HS-27A (cell line): ENCODE measurements at regions not wholly inside any gene's neighbourhood (a gene's known extent, or its start where the extent isn't known, plus 50 kb on each side); places are given as distances from the start of the nearest gene placed in this dataset.

ENCODE experiments used
- DNase-seq: peaks from one replicate; pipeline ENCODE4 v3.0.0-alpha.2; 2012; ENCODE audit warnings: low read depth, missing footprints

DNA sequence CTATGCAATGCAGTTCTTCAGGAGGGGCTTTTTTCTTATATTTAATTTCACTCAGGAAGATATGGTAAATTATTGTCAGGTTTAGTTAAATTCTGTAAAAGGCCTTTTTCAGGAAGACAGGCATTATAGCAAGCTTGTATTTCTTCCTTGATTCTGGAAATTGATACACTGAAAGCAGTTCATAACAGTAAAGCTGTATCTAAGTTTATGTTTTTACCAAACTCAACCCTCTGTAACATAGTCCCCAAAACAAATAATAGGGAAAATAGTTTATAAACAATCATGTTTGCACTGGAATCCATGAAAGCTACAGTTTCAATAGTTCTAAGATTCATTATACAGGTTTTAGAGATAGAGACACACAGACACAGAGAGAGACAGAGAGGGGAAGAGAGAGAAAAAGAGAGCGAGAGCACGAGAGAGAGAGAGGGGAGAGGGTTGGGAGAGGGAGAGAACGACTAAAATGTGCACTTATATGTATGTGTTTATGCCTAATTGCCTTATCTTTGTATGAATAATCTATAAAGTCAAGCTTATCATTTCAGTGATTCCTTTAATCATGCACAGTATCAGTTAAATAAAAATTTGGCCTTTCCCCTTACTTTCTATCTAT lies 454.4 kb downstream of the RFPL4B start:
- DNase-seq, result no peak

DNA sequence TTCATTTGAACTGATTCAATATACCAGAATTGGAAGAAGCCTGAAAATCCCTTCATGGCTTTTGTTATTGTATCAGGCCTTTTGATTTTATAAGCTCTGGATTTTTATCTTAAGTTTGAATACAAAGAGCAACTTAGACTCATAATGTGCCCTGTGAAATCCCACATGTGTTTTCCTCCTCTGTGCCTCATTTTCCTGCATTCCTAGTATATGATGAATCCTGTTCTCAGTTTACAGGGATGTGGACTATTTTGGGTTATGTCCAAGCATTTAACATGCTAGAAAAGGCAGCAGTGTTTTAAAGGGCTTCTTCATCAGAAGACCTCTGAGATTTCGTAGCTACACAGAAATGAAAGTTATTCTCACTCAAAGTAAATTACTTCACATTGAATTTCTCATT lies 455.0 kb downstream of the RFPL4B start:
- peak; percentile 86 for DNase-seq

DNA sequence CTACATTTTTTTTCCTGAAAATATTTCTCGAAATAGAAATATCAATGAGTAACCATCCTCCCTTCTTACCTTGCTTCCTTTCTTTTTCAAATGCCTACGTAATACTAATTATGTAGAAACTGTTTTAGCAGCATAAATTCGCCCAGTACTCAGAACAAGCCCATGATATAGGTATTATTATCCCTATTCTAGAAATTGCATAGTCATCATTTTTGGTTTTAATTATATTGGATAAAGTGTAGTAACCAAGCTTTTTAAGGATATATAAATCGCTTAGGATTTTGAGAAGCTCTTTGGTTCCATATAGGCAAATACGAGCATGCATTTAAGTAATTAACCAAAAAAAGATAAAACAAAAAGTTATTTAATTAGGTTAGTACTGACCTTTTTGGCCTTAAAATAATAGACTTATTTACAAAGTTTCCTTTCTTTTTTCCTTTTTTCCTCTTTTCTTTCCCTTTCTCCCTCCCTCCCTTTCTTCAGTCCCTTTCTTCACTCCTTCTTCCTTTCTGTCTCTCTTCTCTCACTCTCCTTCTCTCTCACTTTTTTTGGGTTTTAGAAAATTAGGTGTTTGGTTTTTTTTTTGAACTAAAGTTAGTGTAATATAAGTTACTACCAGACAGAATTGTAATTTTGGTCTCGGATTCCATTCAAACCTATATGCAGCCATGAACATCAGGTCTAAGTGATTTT lies 457.7 kb downstream of the RFPL4B start:
- no peak for DNase-seq

DNA sequence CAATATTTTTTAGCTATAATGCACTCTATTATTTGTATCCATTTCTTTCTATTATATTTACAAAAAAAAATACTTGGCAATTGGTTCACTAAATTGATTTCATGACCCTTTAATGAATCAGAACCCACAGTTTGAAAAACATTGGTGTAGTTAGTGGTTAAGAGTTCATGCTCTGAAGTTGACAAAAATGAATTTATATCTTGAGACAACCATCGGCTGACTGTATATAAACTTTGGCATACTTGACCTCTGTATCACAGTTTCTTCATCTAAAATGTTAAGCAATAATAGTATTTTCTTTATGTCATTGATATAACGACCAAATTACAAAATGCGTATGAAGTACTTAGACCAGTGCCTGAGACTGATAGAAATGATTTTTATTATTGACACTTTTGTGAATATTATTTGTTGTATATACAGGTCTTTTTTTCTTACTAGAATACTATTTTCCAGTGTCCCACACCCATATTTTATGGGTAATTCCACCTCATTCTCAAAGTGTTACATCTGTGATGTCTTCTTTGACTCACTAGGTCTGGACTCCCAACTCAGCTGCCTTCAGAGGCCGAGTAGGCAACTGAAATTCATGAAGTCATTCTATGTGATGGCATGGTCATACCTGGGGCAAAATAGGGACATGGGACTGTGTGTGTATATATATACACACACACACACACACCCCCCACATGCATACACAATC lies 459.2 kb downstream of the RFPL4B start:
- DNase-seq, result no peak

DNA sequence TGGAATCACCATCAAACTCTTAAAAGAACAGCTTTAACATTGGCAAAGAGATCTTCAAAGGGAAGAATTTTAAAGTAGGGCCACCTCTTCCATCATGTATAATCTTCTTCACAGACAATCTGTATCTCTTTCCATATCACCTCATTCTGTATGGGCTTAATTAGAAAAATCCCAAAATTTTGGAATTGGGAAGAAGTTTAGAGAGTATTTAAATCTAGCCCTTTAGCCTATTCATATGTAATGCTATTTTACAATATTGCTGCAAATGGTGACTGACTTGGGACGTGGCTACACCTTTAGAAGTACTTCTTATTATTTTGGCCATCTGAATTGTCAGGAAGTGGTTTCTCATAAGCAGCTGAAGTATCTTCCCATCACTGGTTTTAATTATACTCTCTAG lies 474.3 kb downstream of the RFPL4B start:
- no peak for DNase-seq

DNA sequence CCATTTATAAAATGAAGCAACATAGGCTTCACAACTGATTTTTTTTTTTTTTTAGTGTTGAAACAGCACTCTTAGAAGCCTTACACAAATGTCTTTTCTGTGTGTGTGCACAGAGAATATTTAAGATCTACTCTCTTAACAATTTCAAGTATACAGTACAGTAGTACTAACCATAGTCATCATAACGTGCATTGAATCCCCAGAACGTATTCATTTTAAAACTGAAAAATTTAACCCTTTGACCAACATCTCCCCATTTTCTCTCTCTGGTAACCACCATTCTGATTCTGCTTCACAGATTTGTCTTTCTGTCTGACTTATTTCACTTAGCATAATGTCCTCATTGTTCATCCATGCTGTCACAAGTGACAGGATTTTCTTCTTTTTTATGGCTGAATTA lies 475.6 kb downstream of the RFPL4B start:
- no peak for DNase-seq

DNA sequence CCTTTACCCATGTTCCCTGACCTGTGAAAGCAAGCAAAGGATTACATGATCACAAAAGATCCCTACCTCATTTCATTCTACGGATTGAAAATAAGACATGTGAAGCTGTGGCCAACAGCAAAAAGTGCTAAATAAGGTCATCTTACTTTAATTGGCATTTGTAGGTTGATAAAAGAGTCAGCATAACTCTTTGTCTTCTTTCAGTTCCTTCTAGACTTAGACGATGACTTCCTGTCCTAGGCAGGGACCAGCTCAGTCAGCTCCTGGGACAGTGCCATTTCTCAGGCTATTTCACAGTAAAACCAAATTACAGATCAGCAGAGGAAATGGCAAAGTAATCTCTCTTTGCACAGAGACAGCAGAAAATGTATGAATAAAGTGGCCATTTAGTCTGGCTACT lies 480.7 kb downstream of the RFPL4B start:
- no peak for DNase-seq

DNA sequence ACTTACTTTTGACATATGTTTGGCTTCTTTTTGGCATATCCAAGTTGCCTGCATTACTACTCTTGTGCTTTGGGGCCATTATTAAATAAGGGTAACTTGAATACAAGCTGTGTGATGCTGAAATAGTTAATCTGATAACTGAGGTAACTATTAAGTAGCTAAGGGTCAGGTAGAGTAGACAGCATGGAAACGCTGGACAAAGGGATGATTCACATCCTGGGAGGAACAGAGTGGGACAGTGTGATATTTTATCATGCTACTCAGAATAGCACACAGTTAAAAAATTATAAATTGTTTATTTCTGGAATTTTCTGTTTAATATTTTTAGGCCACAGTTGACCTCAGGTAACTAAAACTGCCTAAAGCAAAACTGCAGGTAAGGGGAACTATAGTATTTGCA lies 483.9 kb downstream of the RFPL4B start:
- DNase-seq, result no peak

DNA sequence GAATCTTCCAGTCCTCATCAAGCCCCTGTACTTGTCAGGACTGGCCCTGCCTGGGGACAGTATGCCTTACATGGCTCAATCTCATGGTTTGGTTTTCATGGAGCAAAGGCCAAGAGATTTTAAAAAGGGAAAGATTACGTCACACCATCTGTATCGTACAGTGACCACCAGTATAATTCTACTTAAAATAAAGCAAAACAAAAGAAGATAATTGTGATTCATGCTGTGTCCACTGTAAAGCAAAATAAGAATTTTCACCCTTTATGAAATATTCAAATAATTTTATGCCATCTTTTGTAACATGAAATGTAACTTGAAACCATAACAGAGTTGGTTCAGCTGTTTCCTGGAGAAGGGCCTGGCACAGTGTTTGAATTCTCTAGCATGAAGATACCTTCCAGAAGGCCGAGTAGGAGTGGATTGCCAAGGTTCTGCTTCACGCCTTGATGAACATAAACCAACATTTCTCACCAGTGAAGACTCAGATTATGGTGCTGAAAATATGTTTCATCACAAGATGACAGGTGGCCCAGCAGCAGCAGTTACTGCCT lies 486.5 kb downstream of the RFPL4B start:
- DNase-seq, result no peak

DNA sequence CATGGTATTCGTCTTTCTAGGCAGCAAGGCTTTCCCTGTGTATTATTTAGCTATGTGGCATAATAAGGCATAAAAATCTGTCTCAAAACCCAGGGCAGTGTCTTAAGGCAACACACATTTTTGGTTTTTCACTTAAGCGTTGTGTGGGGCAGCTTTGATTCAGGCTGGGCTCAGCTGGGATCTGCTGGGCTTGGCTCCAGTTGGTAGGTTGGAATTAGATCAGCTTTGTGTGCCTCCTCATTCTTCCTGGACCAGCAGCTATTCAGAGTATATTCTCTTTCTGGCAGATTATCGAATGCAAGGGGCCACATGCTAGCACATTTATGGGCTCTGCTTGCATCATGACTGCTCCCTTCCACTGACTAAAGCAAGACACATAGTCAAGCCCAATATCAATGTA lies 487.9 kb downstream of the RFPL4B start:
- DNase-seq, result no peak

DNA sequence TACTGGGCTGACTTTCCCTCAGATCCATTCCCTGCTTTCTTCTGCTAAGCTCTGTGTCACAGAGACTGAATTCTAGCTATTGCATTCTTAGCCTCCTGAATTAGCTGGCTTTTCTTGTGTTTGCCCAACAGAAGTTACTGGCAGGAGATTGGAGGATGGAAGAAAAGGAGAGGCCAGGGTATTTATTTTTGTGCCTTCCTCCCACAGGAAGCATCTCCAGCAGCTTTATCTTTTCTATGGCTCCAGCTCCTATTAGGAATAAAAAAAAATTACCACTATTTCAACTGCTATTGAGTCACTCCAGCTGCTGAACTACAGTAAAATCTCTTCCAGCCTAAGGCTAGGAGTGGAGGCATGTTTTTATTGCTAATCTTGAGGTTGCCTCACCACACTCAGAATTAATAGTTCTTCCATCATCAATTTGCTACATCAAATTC lies 492.4 kb downstream of the RFPL4B start:
- DNase-seq, result no peak

DNA sequence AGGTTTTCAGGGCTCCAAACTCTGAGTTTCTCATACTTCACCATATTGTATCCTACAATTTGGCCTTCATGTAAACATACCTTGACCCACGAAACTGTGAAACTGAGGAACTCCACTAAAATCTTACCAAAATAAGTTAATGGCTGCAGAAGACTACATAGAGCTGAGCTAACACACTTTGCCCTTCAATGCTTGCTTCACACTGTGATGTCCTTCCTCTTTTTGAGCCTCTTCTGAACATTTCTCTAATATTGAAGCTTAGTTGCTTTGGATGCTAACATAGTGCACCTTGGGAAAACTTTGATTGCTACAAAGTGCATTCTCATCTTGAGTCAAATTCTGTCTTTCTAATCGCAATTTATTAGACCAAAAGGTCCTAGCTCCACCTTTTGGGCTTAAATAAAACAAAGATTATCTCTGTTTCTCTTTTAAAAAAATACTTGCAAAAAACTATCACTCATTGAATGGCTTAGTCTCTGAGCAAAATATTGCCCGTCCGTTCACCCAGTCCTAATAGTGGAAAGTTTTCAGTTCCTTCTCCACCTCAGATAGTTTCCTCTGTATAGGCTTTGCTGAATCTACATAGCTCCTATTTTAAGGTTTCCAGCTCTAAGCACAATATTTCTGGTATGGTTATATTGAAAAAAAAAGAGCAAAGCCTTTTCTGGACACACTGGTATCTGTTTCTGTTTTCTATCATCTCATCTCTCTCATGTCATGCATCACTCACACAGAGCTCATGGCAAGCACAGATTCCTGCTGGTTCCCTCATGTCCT lies 494.6 kb downstream of the RFPL4B start:
- DNase-seq, result no peak

DNA sequence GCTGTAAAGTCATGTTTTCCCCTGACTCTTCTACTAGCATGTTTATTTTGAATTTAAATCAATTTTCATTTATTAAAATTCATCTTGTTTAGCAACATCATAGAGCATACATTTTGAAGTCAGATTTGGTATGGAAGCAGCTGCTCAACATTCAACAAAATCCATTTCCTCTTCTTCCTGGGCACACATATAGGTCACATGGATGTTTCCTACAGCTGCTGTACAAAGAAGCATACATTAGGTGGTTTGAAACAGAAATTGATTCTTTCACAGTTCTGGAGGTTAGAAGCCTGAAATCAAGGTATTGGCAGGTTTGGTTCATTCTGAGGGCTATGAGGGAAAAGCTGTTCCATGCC lies 495.2 kb downstream of the RFPL4B start:
- DNase-seq, result no peak

DNA sequence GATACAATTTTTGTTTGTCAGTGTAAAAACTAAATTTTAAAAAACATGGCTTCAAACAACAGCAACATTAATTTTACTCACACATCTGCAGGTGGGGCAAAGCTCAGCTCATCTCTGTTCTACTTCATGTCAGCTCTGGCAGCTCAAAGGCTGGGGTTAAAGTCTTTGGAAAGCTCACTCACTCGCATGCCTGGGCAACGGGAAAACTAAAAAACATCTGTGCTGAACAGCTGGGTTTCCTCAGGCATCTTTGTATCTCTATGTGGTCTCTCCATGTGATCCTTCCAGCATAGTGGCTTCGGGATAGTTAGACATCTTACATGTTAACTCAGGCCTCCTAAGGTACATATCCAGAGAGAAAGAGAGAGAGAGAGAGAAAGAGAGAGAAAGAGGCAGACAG lies 499.6 kb downstream of the RFPL4B start:
- DNase-seq, result no peak

DNA sequence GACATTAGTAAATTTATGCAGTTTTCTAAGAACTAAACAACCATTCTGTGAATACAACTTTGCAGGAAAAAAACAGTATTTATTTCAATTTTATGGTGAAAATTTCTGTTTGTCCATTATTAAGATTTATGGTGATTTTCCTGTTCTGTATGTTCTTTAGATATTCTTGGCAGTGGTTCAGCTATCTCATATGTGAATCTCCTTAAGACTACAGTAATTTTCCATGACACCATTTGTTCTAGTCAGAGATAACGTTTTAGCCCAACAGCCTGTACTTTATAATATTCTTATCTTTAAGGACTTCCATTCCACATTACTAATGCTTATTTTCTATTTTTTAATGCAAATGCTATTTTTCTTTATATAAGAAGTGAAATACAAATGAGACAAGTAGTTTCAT lies 504.0 kb downstream of the RFPL4B start:
- DNase-seq, result no peak

DNA sequence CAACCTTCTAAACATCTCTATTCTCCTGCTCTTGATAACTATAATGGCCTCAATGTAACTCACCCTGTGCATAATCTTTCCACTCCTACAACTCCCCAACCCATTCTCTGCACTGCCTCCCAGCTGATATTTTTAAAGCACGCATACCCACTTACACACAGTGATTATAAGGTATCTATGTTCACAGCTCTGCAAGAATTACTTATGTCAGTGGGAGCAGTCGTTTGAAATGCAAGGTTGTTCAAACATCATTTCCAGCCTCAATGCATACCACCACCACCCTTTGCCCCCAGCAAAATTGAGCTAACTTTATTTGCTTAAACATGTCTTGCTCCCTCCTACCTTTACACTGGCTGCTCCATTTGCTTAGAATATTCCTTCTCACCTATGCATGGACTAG lies 506.0 kb downstream of the RFPL4B start:
- DNase-seq, result no peak

DNA sequence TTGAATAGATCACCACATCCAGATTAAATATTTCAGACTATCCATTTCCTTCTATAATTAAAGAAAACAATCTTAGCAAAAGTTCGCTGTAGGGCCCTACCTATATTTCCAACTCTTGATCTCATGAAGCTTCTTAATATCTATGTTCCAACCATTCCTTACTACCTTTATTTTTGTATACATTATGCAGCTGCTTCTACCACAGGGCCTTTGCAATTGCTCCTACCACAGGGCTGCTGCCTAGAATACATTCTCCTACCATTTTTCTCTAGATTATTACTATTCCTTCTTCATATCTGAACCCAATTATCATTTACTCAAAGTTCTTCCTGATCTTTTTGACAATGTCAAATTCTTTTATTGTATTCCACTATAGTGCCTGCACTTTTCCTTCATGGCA lies 516.6 kb downstream of the RFPL4B start:
- DNase-seq, result no peak

DNA sequence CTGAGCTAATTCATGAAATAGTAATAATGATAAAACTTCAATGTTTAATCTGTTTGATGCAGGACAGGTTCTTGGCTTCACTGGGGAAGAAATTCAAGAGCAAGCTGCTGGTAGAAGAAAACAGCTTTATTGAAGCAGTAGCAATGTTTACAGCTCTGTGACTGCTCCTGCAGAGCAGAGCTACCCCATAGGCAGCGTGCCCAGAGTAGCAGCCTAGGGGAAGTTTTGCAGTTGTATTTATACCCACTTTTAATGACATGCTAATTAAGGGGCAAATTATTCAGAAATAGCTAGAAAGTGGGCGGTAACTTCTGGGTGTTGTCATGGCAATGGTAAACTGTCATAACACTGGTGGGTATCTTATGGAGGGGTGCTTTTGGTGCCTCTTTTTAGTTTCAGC lies 518.0 kb downstream of the RFPL4B start:
- no peak for DNase-seq

DNA sequence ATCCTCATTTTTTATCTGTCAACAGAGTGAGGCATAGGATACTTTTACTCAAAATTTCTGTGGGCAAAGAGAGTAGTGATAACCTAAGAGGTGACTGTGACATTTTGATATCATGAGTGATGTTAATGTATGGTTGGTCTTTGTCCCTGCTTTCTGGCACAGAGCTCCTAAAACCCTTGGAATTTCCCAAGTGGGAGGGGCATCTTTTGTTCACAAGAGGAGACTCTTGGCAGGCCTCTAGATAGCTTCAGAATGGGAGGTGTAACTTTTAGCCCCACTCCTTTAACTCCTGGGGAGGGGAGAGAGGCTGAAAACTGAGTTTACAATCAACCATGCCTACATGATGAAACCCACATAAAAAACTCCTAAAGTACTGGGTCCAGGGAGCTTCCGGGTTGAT lies 527.8 kb downstream of the RFPL4B start:
- no peak for DNase-seq

DNA sequence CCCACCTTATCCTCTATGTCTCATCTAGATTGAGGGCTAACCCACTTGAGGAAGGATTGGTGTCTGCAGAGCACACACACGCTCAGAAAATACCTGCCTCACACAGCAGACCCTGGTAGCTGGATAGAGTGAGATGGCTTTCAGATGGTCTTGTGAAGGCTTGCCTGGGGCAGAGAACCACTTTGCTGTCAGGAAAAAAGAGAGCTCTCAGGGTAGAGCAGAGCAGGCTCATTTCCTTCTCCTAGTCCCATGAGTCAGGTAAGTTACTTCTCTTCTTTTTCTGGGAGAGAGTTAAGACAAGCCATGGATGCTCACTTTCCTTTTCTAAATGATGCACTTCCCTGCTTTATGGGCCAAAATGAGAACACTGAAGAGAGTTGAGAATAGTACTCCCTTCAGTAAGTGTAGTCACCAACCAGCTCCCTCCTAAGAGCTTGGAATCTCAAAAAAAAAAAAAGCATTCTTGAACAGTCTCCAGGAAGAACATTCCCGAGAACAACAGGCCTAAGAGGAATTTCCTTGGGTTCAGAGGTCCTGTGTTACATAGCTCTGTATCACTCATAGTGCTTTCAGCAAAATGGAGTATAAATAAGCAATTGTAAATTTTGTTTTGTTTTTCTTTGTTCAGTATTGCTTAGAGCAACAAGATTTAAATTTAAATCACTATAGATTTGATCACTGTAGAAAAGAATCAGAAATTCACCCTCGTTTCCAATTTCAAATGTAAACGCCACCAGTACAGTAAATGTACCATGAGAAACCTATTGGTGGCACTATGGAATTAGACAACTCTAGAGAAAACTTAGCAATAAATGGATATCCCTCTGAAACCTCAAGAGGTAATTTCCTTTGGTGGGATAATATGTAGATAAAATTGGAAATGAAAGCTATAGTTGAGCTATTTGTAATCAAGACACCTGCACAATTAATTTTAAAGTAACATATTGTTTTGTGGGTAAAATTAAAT lies 530.3 kb downstream of the RFPL4B start:
- DNase-seq, result peak; percentile 87

DNA sequence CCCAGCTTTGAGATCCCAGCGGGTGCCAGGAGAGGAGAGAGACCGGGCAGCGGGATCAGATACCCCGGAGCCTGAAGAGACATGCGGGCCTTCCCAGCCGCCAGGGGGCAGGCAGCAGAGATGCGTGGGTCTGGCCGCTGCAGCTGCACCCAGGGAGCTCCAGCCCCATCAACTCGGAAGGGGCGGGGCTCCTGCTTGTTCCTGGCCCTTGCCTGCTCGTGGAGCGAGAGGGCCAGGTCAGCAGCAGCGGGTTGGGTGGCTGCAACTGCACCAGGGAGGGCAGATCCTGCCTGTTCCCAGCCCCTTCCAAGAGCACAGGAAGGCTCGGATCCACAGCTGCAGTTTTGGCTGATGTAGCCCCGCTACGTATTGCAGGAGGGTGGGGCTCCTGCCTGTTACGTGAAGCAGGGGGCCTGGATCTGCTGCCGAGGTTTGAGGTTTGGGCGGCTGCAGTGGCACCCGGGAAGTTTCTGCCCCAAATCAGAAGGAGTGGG lies 532.8 kb downstream of the RFPL4B start:
- no peak for DNase-seq
